ENCODE measurements at regions not wholly inside any gene's neighbourhood (a gene's known extent, or its start where the extent isn't known, plus 50 kb on each side); places are given as distances from the start of the nearest gene placed in this dataset.

DNA sequence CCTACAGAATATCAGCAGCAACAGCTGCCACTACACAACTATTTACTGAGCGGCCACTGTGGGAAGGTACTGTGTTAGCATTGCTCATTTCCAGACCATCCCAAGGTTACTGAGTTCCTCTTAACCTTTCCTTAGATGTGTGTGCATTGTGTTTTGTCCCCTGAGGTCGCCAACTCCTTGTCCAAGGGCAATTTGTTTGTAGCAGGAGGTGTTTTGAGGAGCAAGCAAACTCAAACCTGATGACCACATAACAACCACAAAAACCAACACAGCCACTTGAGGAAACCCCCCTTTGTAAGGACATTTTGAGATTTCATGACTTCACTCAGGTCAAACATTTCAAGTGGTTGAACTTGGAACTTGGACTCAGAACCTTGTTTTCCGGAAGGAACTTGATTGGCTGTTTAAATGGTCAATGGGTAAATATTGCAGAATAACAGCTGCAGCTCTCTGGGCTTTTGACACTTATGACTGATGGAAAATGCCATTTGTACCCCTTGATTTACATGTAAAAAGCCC is 122.3 kb downstream of the MID1IP1 start:
- TF ChIP-seq POLR2A (IDR thresholded peaks at IDR 0.05), result no peak
- TF ChIP-seq, protein P1, sequence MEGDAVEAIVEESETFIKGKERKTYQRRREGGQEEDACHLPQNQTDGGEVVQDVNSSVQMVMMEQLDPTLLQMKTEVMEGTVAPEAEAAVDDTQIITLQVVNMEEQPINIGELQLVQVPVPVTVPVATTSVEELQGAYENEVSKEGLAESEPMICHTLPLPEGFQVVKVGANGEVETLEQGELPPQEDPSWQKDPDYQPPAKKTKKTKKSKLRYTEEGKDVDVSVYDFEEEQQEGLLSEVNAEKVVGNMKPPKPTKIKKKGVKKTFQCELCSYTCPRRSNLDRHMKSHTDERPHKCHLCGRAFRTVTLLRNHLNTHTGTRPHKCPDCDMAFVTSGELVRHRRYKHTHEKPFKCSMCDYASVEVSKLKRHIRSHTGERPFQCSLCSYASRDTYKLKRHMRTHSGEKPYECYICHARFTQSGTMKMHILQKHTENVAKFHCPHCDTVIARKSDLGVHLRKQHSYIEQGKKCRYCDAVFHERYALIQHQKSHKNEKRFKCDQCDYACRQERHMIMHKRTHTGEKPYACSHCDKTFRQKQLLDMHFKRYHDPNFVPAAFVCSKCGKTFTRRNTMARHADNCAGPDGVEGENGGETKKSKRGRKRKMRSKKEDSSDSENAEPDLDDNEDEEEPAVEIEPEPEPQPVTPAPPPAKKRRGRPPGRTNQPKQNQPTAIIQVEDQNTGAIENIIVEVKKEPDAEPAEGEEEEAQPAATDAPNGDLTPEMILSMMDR (IDR thresholded peaks at IDR 0.05), result no peak

DNA sequence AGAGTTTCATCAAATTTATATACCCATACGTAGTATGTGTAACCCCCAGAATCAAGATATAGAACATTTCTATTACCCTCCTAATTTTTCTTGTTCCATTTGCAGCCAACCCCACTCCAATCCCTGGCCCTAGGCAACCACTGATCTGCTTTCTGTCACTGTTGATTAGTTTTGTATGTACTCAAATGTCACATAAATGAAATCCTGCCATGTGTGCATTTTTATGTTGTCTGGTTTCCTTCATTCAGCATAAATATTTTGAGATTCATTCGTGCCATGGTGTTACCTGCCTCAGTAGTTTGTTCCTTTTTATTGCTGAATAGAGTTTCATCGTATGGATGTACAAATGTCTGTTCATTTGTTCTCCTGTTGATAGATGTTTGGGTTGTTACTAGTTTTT is 126.3 kb downstream of the MID1IP1 start:
- Histone ChIP-seq H3K27ac (no peak overlapping the region), H3K4me1 (no peaks in the 10 kb centered on the region), H3K4me3 (no peak overlapping the region), H3K36me3 (no peaks in the 10 kb centered on the region), H3K27me3 (peaks cover 0 to 42% of the 10 kb centered on the region in 2 donors), H3K9me3 (peaks cover 0 to 6% of the 10 kb centered on the region in 2 donors)
- DNase-seq (ENCODE audit: low spot score in 2 of 2), result no peak
- TF ChIP-seq, protein P1 (IDR thresholded peaks at IDR 0.05), result no peak
- TF ChIP-seq POLR2AphosphoS5 (IDR thresholded peaks at IDR 0.05) (no peak), POLR2A (IDR thresholded peaks at IDR 0.05) (no peak)
- intact Hi-C loops (cut with DNase I; ENCODE audit: low total_unique reads), result no loop called here

More for the DNA sequence above, 122.3 kb downstream of the MID1IP1 start:
- DNase-seq (ENCODE audit: low spot score in 2 of 2), result no peak
- Histone ChIP-seq H3K27me3 (peaks cover 0 to 60% of the 10 kb centered on the region in 2 donors), H3K9me3 (peaks cover 0 to 6% of the 10 kb centered on the region in 2 donors), H3K4me1 (no peaks in the 10 kb centered on the region), H3K36me3 (no peaks in the 10 kb centered on the region), H3K4me3 (no peak overlapping the region), H3K27ac (no peak overlapping the region)
- intact Hi-C loops (cut with DNase I; ENCODE audit: low total_unique reads), result no loop called here

DNA sequence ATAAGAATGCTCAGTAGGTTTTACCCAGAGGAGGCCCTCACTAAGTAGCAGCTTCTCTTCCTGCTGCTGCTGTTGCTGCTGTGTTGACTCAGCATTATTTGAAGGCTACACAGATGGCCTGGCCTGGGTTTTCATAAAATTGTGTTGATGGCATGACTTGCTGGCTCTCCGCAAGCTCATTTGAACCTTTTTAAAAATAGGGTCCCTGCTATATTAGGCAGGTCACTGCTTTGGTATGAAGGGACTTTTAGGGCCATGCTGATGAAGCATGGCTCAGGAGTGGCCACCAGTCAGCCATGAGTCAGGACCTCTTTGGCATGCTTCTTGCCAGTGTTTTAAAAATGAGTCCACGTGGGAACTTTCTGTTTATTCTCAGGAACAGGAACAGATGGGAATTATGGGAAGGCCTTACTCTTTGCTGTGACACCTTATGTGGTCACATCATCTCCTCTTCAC is 128.7 kb downstream of the MID1IP1 start:
- H3K4me1 ChIP-seq, result no peaks in the 10 kb centered on the region
- TF ChIP-seq POLR2AphosphoS5 (IDR thresholded peaks at IDR 0.05), result no peak
- TF ChIP-seq, protein P1 (IDR thresholded peaks at IDR 0.05), result no peak
- TF ChIP-seq POLR2A (IDR thresholded peaks at IDR 0.05), result no peak
- H3K27ac ChIP-seq, result no peak overlapping the region
- intact Hi-C loops (cut with DNase I; ENCODE audit: low total_unique reads), result no loop called here
- H3K27me3 ChIP-seq, result peaks cover 0 to 42% of the 10 kb centered on the region in 2 donors
- no peaks in the 10 kb centered on the region for H3K36me3 ChIP-seq
- DNase-seq (ENCODE audit: low spot score in 2 of 2), result no peak
- no peak overlapping the region for H3K4me3 ChIP-seq
- peaks cover 0 to 6% of the 10 kb centered on the region in 2 donors for H3K9me3 ChIP-seq

DNA sequence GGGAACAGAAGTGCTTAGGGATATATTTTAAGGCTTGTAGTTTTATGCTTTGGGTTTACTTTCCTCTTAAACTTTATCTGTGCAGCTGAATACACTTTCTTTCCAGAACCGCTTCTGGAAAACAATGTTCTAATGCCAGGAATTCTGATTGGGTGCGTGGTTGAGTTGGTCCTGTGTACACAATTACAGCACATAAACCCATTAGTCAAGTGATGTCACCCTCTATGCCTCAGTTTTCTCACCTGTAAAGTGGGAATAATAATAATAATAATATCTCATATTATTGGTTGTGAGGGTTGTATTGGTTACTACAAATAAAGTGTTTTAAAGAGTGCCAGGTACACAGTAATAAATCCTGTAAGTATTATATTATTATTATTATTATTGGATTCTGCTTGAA is 129.2 kb downstream of the MID1IP1 start:
- TF ChIP-seq, protein P1 (IDR thresholded peaks at IDR 0.05), result no peak
- TF ChIP-seq POLR2AphosphoS5 (IDR thresholded peaks at IDR 0.05) (no peak), POLR2A (IDR thresholded peaks at IDR 0.05) (no peak)
- H3K36me3 ChIP-seq, result no peaks in the 10 kb centered on the region
- no peaks in the 10 kb centered on the region for H3K4me1 ChIP-seq
- H3K4me3 ChIP-seq, result no peak overlapping the region
- intact Hi-C loops (cut with DNase I; ENCODE audit: low total_unique reads), result no loop called here
- peaks cover 0 to 6% of the 10 kb centered on the region in 2 donors for H3K9me3 ChIP-seq
- peaks cover 0 to 47% of the 10 kb centered on the region in 2 donors for H3K27me3 ChIP-seq
- no peak for DNase-seq (ENCODE audit: low spot score in 2 of 2)
- no peak overlapping the region for H3K27ac ChIP-seq

DNA sequence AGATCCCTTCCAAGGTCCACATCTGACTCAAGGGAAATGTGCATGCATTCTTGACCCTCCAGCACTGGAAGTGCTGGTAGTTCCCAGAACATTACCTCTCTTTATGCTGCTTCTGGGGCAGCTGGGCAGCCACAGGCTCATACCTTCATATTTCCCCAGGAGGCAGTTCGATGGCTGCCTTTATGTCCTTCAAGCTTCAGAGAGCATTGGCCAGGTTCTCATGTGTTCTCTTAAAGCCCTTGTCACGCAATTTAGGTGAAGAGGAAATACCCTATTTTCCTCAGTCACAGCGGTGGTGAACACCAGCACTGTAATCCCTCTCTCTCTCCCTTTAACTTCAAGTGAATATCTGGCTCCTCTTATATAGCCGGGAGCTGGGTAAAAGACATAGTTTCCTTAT is 134.3 kb downstream of the MID1IP1 start:
- intact Hi-C loops (cut with DNase I; ENCODE audit: low total_unique reads), result no loop called here
- Histone ChIP-seq H3K36me3 (no peaks in the 10 kb centered on the region), H3K4me3 (no peak overlapping the region), H3K27me3 (peaks cover 0 to 52% of the 10 kb centered on the region in 2 donors), H3K4me1 (no peaks in the 10 kb centered on the region), H3K27ac (no peak overlapping the region), H3K9me3 (no peaks in the 10 kb centered on the region)
- TF ChIP-seq, protein P1 (IDR thresholded peaks at IDR 0.05), result no peak
- TF ChIP-seq POLR2AphosphoS5 (IDR thresholded peaks at IDR 0.05), result no peak
- TF ChIP-seq POLR2A (IDR thresholded peaks at IDR 0.05), result no peak
- no peak for DNase-seq (ENCODE audit: low spot score in 2 of 2)
